ENCODE measurements at regions not wholly inside any gene's neighbourhood (a gene's known extent, or its start where the extent isn't known, plus 50 kb on each side); places are given as distances from the start of the nearest gene placed in this dataset.

GRCh38 chr1:218917656-218918055 is 256.0 kb upstream of the LYPLAL1 start:
- no peak for DNase-seq
- no peak overlapping the region for H3K4me3 ChIP-seq (ENCODE audit: low read length)

GRCh38 chr1:218925777-218926176 is 247.9 kb upstream of the LYPLAL1 start:
- H3K36me3 ChIP-seq (replicated peaks; ENCODE audit: insufficient read depth, low read length): no peaks in the 10 kb centered on the region
- H3K9me2 ChIP-seq (replicated peaks; ENCODE audit: insufficient read depth, low read length): no peaks in the 10 kb centered on the region

More at GRCh38 chr1:218917656-218918055, 256.0 kb upstream of the LYPLAL1 start:
- TF ChIP-seq EZH2 (optimal IDR thresholded peaks at IDR 0.05; ENCODE audit: low read depth, low read length) (no peak), CTCF (IDR thresholded peaks at IDR 0.05; ENCODE audit: low read length) (no peak), EZH2phosphoT487 (IDR thresholded peaks at IDR 0.05; ENCODE audit: low read length) (no peak)
- Histone ChIP-seq H3K27ac (ENCODE audit: low read length) (no peak overlapping the region), H3K4me1 (ENCODE audit: low read length) (no peaks in the 10 kb centered on the region), H3K9me3 (replicated peaks; ENCODE audit: insufficient read depth, low read length) (no peaks in the 10 kb centered on the region), H3F3A (ENCODE audit: insufficient read depth, low read length) (no peaks in the 10 kb centered on the region), H3K36me3 (replicated peaks; ENCODE audit: insufficient read depth, low read length) (no peaks in the 10 kb centered on the region), H2AFZ (ENCODE audit: low read length) (no peak overlapping the region), H3K9ac (ENCODE audit: low read length) (no peak overlapping the region), H3K27me3 (replicated peaks; ENCODE audit: insufficient read depth, low read length) (no peaks in the 10 kb centered on the region), H4K20me1 (ENCODE audit: insufficient read depth, low read length) (no peaks in the 10 kb centered on the region), H3K4me2 (ENCODE audit: low read depth, low read length) (no peak overlapping the region), H3K79me2 (ENCODE audit: low read length) (no peaks in the 10 kb centered on the region), H3K9me2 (replicated peaks; ENCODE audit: insufficient read depth, low read length) (no peaks in the 10 kb centered on the region)

GRCh38 chr1:218926631-218927030 is 247.0 kb upstream of the LYPLAL1 start:
- no peak overlapping the region for H3K27ac ChIP-seq (ENCODE audit: low read length)

More at GRCh38 chr1:218925777-218926176, 247.9 kb upstream of the LYPLAL1 start:
- Histone ChIP-seq H3K9me3 (replicated peaks; ENCODE audit: insufficient read depth, low read length) (no peaks in the 10 kb centered on the region), H3K9ac (ENCODE audit: low read length) (no peak overlapping the region), H4K20me1 (ENCODE audit: insufficient read depth, low read length) (no peaks in the 10 kb centered on the region), H3K4me2 (ENCODE audit: low read depth, low read length) (no peak overlapping the region), H3F3A (ENCODE audit: insufficient read depth, low read length) (no peaks in the 10 kb centered on the region), H2AFZ (ENCODE audit: low read length) (no peak overlapping the region), H3K4me1 (ENCODE audit: low read length) (no peaks in the 10 kb centered on the region), H3K27me3 (replicated peaks; ENCODE audit: insufficient read depth, low read length) (no peaks in the 10 kb centered on the region), H3K27ac (ENCODE audit: low read length) (no peak overlapping the region), H3K79me2 (ENCODE audit: low read length) (no peaks in the 10 kb centered on the region), H3K4me3 (ENCODE audit: low read length) (no peak overlapping the region)
- TF ChIP-seq CTCF (IDR thresholded peaks at IDR 0.05; ENCODE audit: low read length) (no peak), EZH2 (optimal IDR thresholded peaks at IDR 0.05; ENCODE audit: low read depth, low read length) (no peak), EZH2phosphoT487 (IDR thresholded peaks at IDR 0.05; ENCODE audit: low read length) (no peak)
- no peak for DNase-seq

More at GRCh38 chr1:218926631-218927030, 247.0 kb upstream of the LYPLAL1 start:
- TF ChIP-seq CTCF (IDR thresholded peaks at IDR 0.05; ENCODE audit: low read length): no peak
- TF ChIP-seq EZH2phosphoT487 (IDR thresholded peaks at IDR 0.05; ENCODE audit: low read length): no peak
- TF ChIP-seq EZH2 (optimal IDR thresholded peaks at IDR 0.05; ENCODE audit: low read depth, low read length): no peak
- Histone ChIP-seq H4K20me1 (ENCODE audit: insufficient read depth, low read length) (no peaks in the 10 kb centered on the region), H3K9me3 (replicated peaks; ENCODE audit: insufficient read depth, low read length) (no peaks in the 10 kb centered on the region), H3K4me1 (ENCODE audit: low read length) (no peaks in the 10 kb centered on the region), H3K9me2 (replicated peaks; ENCODE audit: insufficient read depth, low read length) (no peaks in the 10 kb centered on the region), H3F3A (ENCODE audit: insufficient read depth, low read length) (no peaks in the 10 kb centered on the region), H2AFZ (ENCODE audit: low read length) (no peak overlapping the region), H3K4me2 (ENCODE audit: low read depth, low read length) (no peak overlapping the region), H3K79me2 (ENCODE audit: low read length) (no peaks in the 10 kb centered on the region), H3K36me3 (replicated peaks; ENCODE audit: insufficient read depth, low read length) (no peaks in the 10 kb centered on the region), H3K4me3 (ENCODE audit: low read length) (no peak overlapping the region), H3K9ac (ENCODE audit: low read length) (no peak overlapping the region), H3K27me3 (replicated peaks; ENCODE audit: insufficient read depth, low read length) (no peaks in the 10 kb centered on the region)
- DNase-seq: no peak

All from MM.1S (cell line).